Ovary (tissue), 1 donor: ENCODE measurements at regions not wholly inside any gene's neighbourhood (a gene's known extent, or its start where the extent isn't known, plus 50 kb on each side); places are given as distances from the start of the nearest gene placed in this dataset.

ENCODE experiments used
- EP300 ChIP-seq: sonication (generic); formaldehyde crosslinking; IDR thresholded peaks from one replicate; pipeline ENCODE4 v1.6.1; 2017; ENCODE audit warnings: antibody characterized with exemption
- POLR2A ChIP-seq: fragments of 450-650 bp; IDR thresholded peaks from one replicate; pipeline ENCODE4 v1.6.1; 2017; ENCODE audit warnings: antibody characterized with exemption, mild to moderate bottlenecking, moderate library complexity

- TF ChIP-seq POLR2A (no peak), EP300 (no peak)
These were observed 65.0 kb downstream of the NCOR2 start for GRCh38 chr12:124502379-124502778.
